H9 (cell line): ENCODE measurements at regions not wholly inside any gene's neighbourhood (a gene's known extent, or its start where the extent isn't known, plus 50 kb on each side); places are given as distances from the start of the nearest gene placed in this dataset.

Experiments used
- DNase-seq: peaks from one replicate; pipeline ENCODE4 v3.0.0-alpha.2; 2017
- H2AFZ ChIP-seq: one replicate; pipeline ENCODE4 v1.6.1; 2013; ENCODE audit warnings: mild to moderate bottlenecking, low read length, control low read depth, moderate library complexity
- H2AK5ac ChIP-seq: 2 replicates; pipeline ENCODE4 v1.6.1; 2013; ENCODE audit warnings: low read length, control low read depth, mixed read lengths; ENCODE audit not compliant: insufficient read length
- H2BK120ac ChIP-seq: one replicate; pipeline ENCODE4 v1.6.1; 2013; ENCODE audit warnings: low read depth, mild to moderate bottlenecking, low read length, control low read depth, inconsistent platforms; ENCODE audit not compliant: poor library complexity, severe bottlenecking
- H2BK12ac ChIP-seq: 2 replicates; pipeline ENCODE4 v1.6.1; 2013; ENCODE audit warnings: low read length, control low read depth, mixed read lengths, low read depth; ENCODE audit not compliant: insufficient read length
- H2BK15ac ChIP-seq: 2 replicates; pipeline ENCODE4 v1.6.1; 2013; ENCODE audit warnings: low read depth, low read length, control low read depth
- H2BK20ac ChIP-seq: one replicate; pipeline ENCODE4 v1.6.1; 2013; ENCODE audit warnings: low read depth, mild to moderate bottlenecking, low read length, control low read depth, inconsistent platforms; ENCODE audit not compliant: poor library complexity, severe bottlenecking
- H2BK5ac ChIP-seq: 2 replicates; pipeline ENCODE4 v1.6.1; 2013; ENCODE audit warnings: low read length, control low read depth, mixed read lengths; ENCODE audit not compliant: insufficient read length
- H3K14ac ChIP-seq: 2 replicates; pipeline ENCODE4 v1.6.1; 2013; ENCODE audit warnings: low read length, control low read depth; ENCODE audit not compliant: insufficient read depth
- H3K18ac ChIP-seq: 2 replicates; pipeline ENCODE4 v1.6.1; 2013; ENCODE audit warnings: low read depth, mild to moderate bottlenecking, mixed read lengths, low read length, control low read depth; ENCODE audit not compliant: insufficient read length
- H3K23ac ChIP-seq: 2 replicates; pipeline ENCODE4 v1.6.1; 2013; ENCODE audit warnings: low read length, control low read depth, mixed read lengths, low read depth; ENCODE audit not compliant: insufficient read length
- H3K23me2 ChIP-seq: 2 replicates; pipeline ENCODE4 v1.6.1; 2013; ENCODE audit warnings: low read depth, mild to moderate bottlenecking, mixed read lengths, low read length, control low read depth; ENCODE audit not compliant: insufficient read length, poor library complexity, severe bottlenecking
- H3K27ac ChIP-seq: 2 replicates; pipeline ENCODE4 v1.5.1; 2013; ENCODE audit warnings: low read length, control low read depth, mixed read lengths, low read depth; ENCODE audit not compliant: insufficient read length
- H3K27me3 ChIP-seq: 2 replicates; pipeline ENCODE4 v1.6.1; 2013; ENCODE audit warnings: low read length, control low read depth, inconsistent platforms; ENCODE audit not compliant: insufficient read depth
- H3K4ac ChIP-seq: 2 replicates; pipeline ENCODE4 v1.6.1; 2013; ENCODE audit warnings: low read depth, mild to moderate bottlenecking, control low read depth, inconsistent platforms, low read length, moderate library complexity
- H3K4me1 ChIP-seq: 2 replicates; pipeline ENCODE4 v1.6.1; 2013; ENCODE audit warnings: low read length, control low read depth, inconsistent platforms; ENCODE audit not compliant: insufficient read depth
- H3K4me2 ChIP-seq: 2 replicates; pipeline ENCODE4 v1.6.1; 2013; ENCODE audit warnings: low read length, control low read depth, mixed read lengths; ENCODE audit not compliant: insufficient read length, insufficient read depth
- H3K56ac ChIP-seq: 2 replicates; pipeline ENCODE4 v1.6.1; 2013; ENCODE audit warnings: low read depth, mild to moderate bottlenecking, mixed read lengths, low read length, control low read depth; ENCODE audit not compliant: insufficient read length
- H3K79me1 ChIP-seq: 2 replicates; pipeline ENCODE4 v1.6.1; 2013; ENCODE audit warnings: low read depth, mild to moderate bottlenecking, moderate library complexity, low read length, control low read depth, inconsistent platforms; ENCODE audit not compliant: insufficient read depth, poor library complexity, severe bottlenecking
- H3K79me2 ChIP-seq: 2 replicates; pipeline ENCODE4 v1.6.1; 2013; ENCODE audit warnings: low read length, control low read depth, inconsistent platforms; ENCODE audit not compliant: insufficient read depth
- H3K9ac ChIP-seq: 2 replicates; pipeline ENCODE4 v1.6.1; 2013; ENCODE audit warnings: low read length, control low read depth, mixed read lengths; ENCODE audit not compliant: insufficient read length; ENCODE audit errors: extremely low read depth
- H3K9me3 ChIP-seq: one replicate; pipeline ENCODE4 v1.6.1; 2013; ENCODE audit warnings: low read depth, low read length, inconsistent platforms; ENCODE audit not compliant: control insufficient read depth
- H3T11ph ChIP-seq: one replicate; pipeline ENCODE4 v1.6.1; 2013; ENCODE audit warnings: mild to moderate bottlenecking, low read length, control low read depth, inconsistent platforms
- H4K20me1 ChIP-seq: one replicate; pipeline ENCODE4 v1.6.1; 2013; ENCODE audit not compliant: control insufficient read depth, insufficient read length, insufficient read depth
- H4K5ac ChIP-seq: 2 replicates; pipeline ENCODE4 v1.6.1; 2013; ENCODE audit warnings: low read depth, mild to moderate bottlenecking, mixed read lengths, low read length, control low read depth; ENCODE audit not compliant: insufficient read length
- H4K8ac ChIP-seq: replicated peaks from 2 replicates; pipeline ENCODE4 v1.6.1; 2013; ENCODE audit warnings: low read length, control low read depth, mixed read lengths, low read depth; ENCODE audit not compliant: insufficient read length
- H4K91ac ChIP-seq: 2 replicates; pipeline ENCODE4 v1.6.1; 2013; ENCODE audit warnings: low read depth, mild to moderate bottlenecking, moderate library complexity, mixed read lengths, low read length, control low read depth; ENCODE audit not compliant: insufficient read length
- H3K27ac Mint-ChIP-seq, 3 experiments: 2 replicates in 2 of 3; 3 replicates in 1 of 3; pipeline ENCODE4 v1.8.0; 2020 to 2021; ENCODE audit warnings: mixed read lengths in 3 of 3, mild to moderate bottlenecking in 1 of 3, moderate library complexity in 1 of 3
- H3K27me3 Mint-ChIP-seq: 2 replicates; pipeline ENCODE4 v1.8.0; 2021; ENCODE audit warnings: low read depth, mild to moderate bottlenecking, moderate library complexity, mixed read lengths
- H3K36me3 Mint-ChIP-seq, 3 experiments: 2 replicates in 2 of 3; 3 replicates in 1 of 3; pipeline ENCODE4 v1.8.0; 2020 to 2021; ENCODE audit warnings: low read depth in 3 of 3, mixed read lengths in 3 of 3; ENCODE audit not compliant: insufficient read depth in 1 of 3
- H3K4me1 Mint-ChIP-seq, 2 experiments: 2 replicates each; pipeline ENCODE4 v1.8.0; 2020; ENCODE audit warnings: mixed read lengths in 2 of 2
- H3K4me3 Mint-ChIP-seq, 2 experiments: 2 replicates in 1 of 2; 3 replicates in 1 of 2; pipeline ENCODE4 v1.8.0; 2020 to 2021; ENCODE audit warnings: mild to moderate bottlenecking in 2 of 2, mixed read lengths in 2 of 2, moderate library complexity in 1 of 2
- H3K9me3 Mint-ChIP-seq, 2 experiments: 2 replicates in 1 of 2; 3 replicates in 1 of 2; pipeline ENCODE4 v1.8.0; 2020; ENCODE audit warnings: mild to moderate bottlenecking in 2 of 2, mixed read lengths in 2 of 2, moderate library complexity in 1 of 2
- WGBS: extraction: QIAGEN DNeasy Blood & Tissue Kit; methylation state at CpG from one replicate; pipeline ENCODE4 v1.1.7; 2013; ENCODE audit warnings: missing lambda C conversion rate, low lambda C conversion rate, mixed read lengths; ENCODE audit not compliant: insufficient read length; ENCODE audit errors: extremely low coverage; 5-methylcytosine and 5-hydroxymethylcytosine counted together
- TF ChIP-seq, protein P1 (sequence below): fragments of 200-600 bp; sonication (generic); conservative IDR thresholded peaks from 3 replicates; pipeline ENCODE4 v1.8.0; 2021; ENCODE audit warnings: antibody characterized with exemption, mild to moderate bottlenecking

DNA sequence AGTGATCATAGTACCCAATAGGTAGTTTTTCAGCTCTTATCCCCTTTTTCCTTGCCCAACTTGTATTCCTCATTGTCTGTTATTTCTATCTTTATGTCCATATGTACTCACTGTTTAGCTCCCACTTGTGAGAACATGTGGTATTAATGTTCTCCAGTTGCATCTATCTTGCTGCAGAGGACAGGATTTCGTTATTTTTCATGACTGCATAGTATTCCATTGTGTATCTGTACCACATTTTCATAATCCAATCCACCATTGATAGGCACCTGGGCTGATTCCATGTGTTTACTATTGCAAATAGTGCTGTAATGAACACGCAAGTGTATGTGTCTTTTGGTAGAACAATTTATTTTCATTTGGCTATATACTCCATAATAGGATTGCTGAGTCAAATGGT lies 819.5 kb upstream of the ADGRB3 start:
- no peak overlapping the region for H3K14ac ChIP-seq
- no peak overlapping the region for H4K5ac ChIP-seq
- H3K4me1 ChIP-seq: no peaks in the 10 kb centered on the region
- TF ChIP-seq, protein P1, sequence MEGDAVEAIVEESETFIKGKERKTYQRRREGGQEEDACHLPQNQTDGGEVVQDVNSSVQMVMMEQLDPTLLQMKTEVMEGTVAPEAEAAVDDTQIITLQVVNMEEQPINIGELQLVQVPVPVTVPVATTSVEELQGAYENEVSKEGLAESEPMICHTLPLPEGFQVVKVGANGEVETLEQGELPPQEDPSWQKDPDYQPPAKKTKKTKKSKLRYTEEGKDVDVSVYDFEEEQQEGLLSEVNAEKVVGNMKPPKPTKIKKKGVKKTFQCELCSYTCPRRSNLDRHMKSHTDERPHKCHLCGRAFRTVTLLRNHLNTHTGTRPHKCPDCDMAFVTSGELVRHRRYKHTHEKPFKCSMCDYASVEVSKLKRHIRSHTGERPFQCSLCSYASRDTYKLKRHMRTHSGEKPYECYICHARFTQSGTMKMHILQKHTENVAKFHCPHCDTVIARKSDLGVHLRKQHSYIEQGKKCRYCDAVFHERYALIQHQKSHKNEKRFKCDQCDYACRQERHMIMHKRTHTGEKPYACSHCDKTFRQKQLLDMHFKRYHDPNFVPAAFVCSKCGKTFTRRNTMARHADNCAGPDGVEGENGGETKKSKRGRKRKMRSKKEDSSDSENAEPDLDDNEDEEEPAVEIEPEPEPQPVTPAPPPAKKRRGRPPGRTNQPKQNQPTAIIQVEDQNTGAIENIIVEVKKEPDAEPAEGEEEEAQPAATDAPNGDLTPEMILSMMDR: no peak
- no peak for DNase-seq
- no peak overlapping the region for H2BK15ac ChIP-seq
- H2BK5ac ChIP-seq: no peak overlapping the region
- H3K9ac ChIP-seq: no peak overlapping the region
- no peaks in the 10 kb centered on the region for H3K79me2 ChIP-seq
- WGBS: no CpG with 5 or more reads among the region's 2 CpGs
- no peak overlapping the region for H3K4ac ChIP-seq
- H2BK20ac ChIP-seq: no peak overlapping the region
- Mint-ChIP-seq H3K36me3 (peaks cover 17 to 46% (median 22%) of the 10 kb centered on the region in 3 experiments), H3K27me3 (no peaks in the 10 kb centered on the region), H3K27ac (no peak overlapping the region), H3K4me3 (no peak overlapping the region), H3K9me3 (peaks cover 37 to 39% of the 10 kb centered on the region in 2 experiments), H3K4me1 (no peaks in the 10 kb centered on the region)
- no peak overlapping the region for H2BK12ac ChIP-seq
- H4K8ac ChIP-seq: no peak overlapping the region
- no peaks in the 10 kb centered on the region for H3K23me2 ChIP-seq
- H4K91ac ChIP-seq: no peak overlapping the region
- H2AK5ac ChIP-seq: no peak overlapping the region
- H3K23ac ChIP-seq: no peak overlapping the region
- H3K18ac ChIP-seq: no peak overlapping the region
- H2BK120ac ChIP-seq: no peak overlapping the region
- no peaks in the 10 kb centered on the region for H3K27me3 ChIP-seq
- no peak overlapping the region for H3T11ph ChIP-seq
- no peaks in the 10 kb centered on the region for H3K79me1 ChIP-seq
- H4K20me1 ChIP-seq: no peaks in the 10 kb centered on the region
- no peak overlapping the region for H2AFZ ChIP-seq
- no peaks in the 10 kb centered on the region for H3K9me3 ChIP-seq
- no peak overlapping the region for H3K27ac ChIP-seq
- no peak overlapping the region for H3K56ac ChIP-seq
- H3K4me2 ChIP-seq: no peak overlapping the region
